CD14-positive monocyte (primary cell): ENCODE measurements at regions not wholly inside any gene's neighbourhood (a gene's known extent, or its start where the extent isn't known, plus 50 kb on each side); places are given as distances from the start of the nearest gene placed in this dataset.

Experiments
- DNase-seq, 3 donors: peaks; one replicate each; pipeline ENCODE4 v3.0.0-alpha.2; 2011 to 2022
- H2AFZ ChIP-seq: 2 replicates; pipeline ENCODE4 v1.6.0; 2012; ENCODE audit warnings: mild to moderate bottlenecking, low read depth, low read length, inconsistent platforms; ENCODE audit not compliant: insufficient read depth, poor library complexity, severe bottlenecking
- H3K27ac ChIP-seq, 2 donors: 1 replicate in 1 of 2; 2 replicates in 1 of 2; pipeline ENCODE4 v1.5.1; 2012 to 2013; ENCODE audit warnings: low read length in 2 of 2, control low read depth in 1 of 2, inconsistent platforms in 1 of 2, low read depth in 1 of 2, mild to moderate bottlenecking in 1 of 2
- H3K27me3 ChIP-seq, 2 donors: one replicate each; pipeline versions ENCODE4 v1.6.0 to v1.6.1; 2011 to 2013; ENCODE audit warnings: low read length in 2 of 2; ENCODE audit not compliant: control insufficient read depth in 2 of 2, insufficient read depth in 2 of 2
- H3K36me3 ChIP-seq, 2 donors: replicated peaks in 1 of 2; 1 replicate in 1 of 2; 2 replicates in 1 of 2; pipeline versions ENCODE4 v1.5.1 to v1.6.1; 2012 to 2013; ENCODE audit warnings: low read length in 2 of 2, control low read depth in 1 of 2, inconsistent platforms in 1 of 2, mild to moderate bottlenecking in 1 of 2; ENCODE audit not compliant: insufficient read depth in 2 of 2, control insufficient read depth in 1 of 2
- H3K4me1 ChIP-seq, 2 donors: 1 replicate in 1 of 2; 2 replicates in 1 of 2; pipeline versions ENCODE4 v1.5.1 to v1.6.1; 2012 to 2013; ENCODE audit warnings: low read length in 2 of 2, control low read depth in 1 of 2, inconsistent platforms in 1 of 2, mild to moderate bottlenecking in 1 of 2, moderate library complexity in 1 of 2; ENCODE audit not compliant: insufficient read depth in 2 of 2, control insufficient read depth in 1 of 2
- H3K4me2 ChIP-seq: replicated peaks from 2 replicates; pipeline ENCODE3; 2012; ENCODE audit warnings: low read length, moderate library complexity, mild to moderate bottlenecking; ENCODE audit not compliant: poor library complexity, severe bottlenecking; ENCODE audit errors: extremely low read depth
- H3K4me3 ChIP-seq, 3 experiments: fragments of 200-600 bp in 1 of 3; sonication (generic) in 1 of 3; replicated peaks in 1 of 3; 1 replicate in 2 of 3; 2 replicates in 1 of 3; pipeline ENCODE4 v1.5.1; 2011 to 2013; ENCODE audit warnings: low read length in 3 of 3, mild to moderate bottlenecking in 3 of 3, control low read depth in 2 of 3, low read depth in 2 of 3, inconsistent platforms in 1 of 3, moderate library complexity in 1 of 3
- H3K79me2 ChIP-seq: 2 replicates; pipeline ENCODE4 v1.6.0; 2012; ENCODE audit warnings: mild to moderate bottlenecking, control low read depth, inconsistent platforms, low read length, moderate library complexity; ENCODE audit not compliant: insufficient read depth
- H3K9ac ChIP-seq: 2 replicates; pipeline ENCODE4 v1.6.0; 2017; ENCODE audit warnings: low read length, mild to moderate bottlenecking; ENCODE audit not compliant: insufficient read depth, poor library complexity, severe bottlenecking
- H3K9me3 ChIP-seq, 2 donors: replicated peaks in 1 of 2; 1 replicate in 1 of 2; 2 replicates in 1 of 2; pipeline versions ENCODE4 v1.5.1 to v1.6.1; 2012 to 2013; ENCODE audit warnings: low read length in 2 of 2, control low read depth in 1 of 2; ENCODE audit not compliant: control insufficient read depth in 1 of 2, insufficient read depth in 1 of 2
- H4K20me1 ChIP-seq: 2 replicates; pipeline ENCODE4 v1.6.0; 2012; ENCODE audit warnings: mild to moderate bottlenecking, low read length, control low read depth, moderate library complexity; ENCODE audit not compliant: insufficient read depth
- H3K27ac Mint-ChIP-seq, 7 donors: one replicate each; pipeline ENCODE4 v1.8.0; 2020; ENCODE audit warnings: mild to moderate bottlenecking in 7 of 7, mixed read lengths in 7 of 7, moderate library complexity in 6 of 7, inconsistent platforms in 2 of 7
- H3K27me3 Mint-ChIP-seq, 3 donors: one replicate each; pipeline ENCODE4 v1.8.0; 2021 to 2022; ENCODE audit warnings: low read depth in 3 of 3, mild to moderate bottlenecking in 3 of 3, mixed read lengths in 3 of 3, moderate library complexity in 3 of 3, inconsistent platforms in 1 of 3
- H3K36me3 Mint-ChIP-seq, 2 donors: one replicate each; pipeline ENCODE4 v1.8.0; 2020; ENCODE audit warnings: mixed read lengths in 2 of 2, inconsistent platforms in 1 of 2, mild to moderate bottlenecking in 1 of 2
- H3K4me1 Mint-ChIP-seq: one replicate; pipeline ENCODE4 v1.8.0; 2020; ENCODE audit warnings: mild to moderate bottlenecking, mixed read lengths
- H3K4me3 Mint-ChIP-seq, 2 donors: one replicate each; pipeline ENCODE4 v1.8.0; 2020; ENCODE audit warnings: mild to moderate bottlenecking in 2 of 2, mixed read lengths in 2 of 2, moderate library complexity in 1 of 2
- H3K9me3 Mint-ChIP-seq, 7 donors: one replicate each; pipeline ENCODE4 v1.8.0; 2020 to 2022; ENCODE audit warnings: mixed read lengths in 7 of 7, mild to moderate bottlenecking in 6 of 7, moderate library complexity in 6 of 7, inconsistent platforms in 2 of 7
- CTCF ChIP-seq: fragments of 200-600 bp; IDR thresholded peaks from one replicate; pipeline ENCODE4 v1.8.0; 2022; ENCODE audit warnings: antibody characterized with exemption, mild to moderate bottlenecking
- WGBS: methylation state at CpG from one replicate; pipeline ENCODE4 v1.1.5; 2013; ENCODE audit warnings: missing lambda C conversion rate; ENCODE audit not compliant: insufficient coverage; 5-methylcytosine and 5-hydroxymethylcytosine counted together
- intact Hi-C, 2 donors: fragments of 100-400 bp; cut with micrococcal nuclease; formaldehyde crosslinking; loops; one replicate each; pipeline versions ENCODE4 v1.15.0 to v1.15.1; 2023

- no peaks in the 10 kb centered on the region for H3K36me3 Mint-ChIP-seq
- no peak overlapping the region for H3K4me3 ChIP-seq
- H2AFZ ChIP-seq, result no peak overlapping the region
- H3K36me3 ChIP-seq, result no peaks in the 10 kb centered on the region
- H3K4me2 ChIP-seq, result no peak overlapping the region
- H3K4me1 ChIP-seq, result no peaks in the 10 kb centered on the region
- H3K9ac ChIP-seq, result no peak overlapping the region
- TF ChIP-seq CTCF, result no peak
- H3K27me3 Mint-ChIP-seq, result peaks cover 3 to 7% (median 3%) of the 10 kb centered on the region in 3 donors
- intact Hi-C loops, result no loop called here
- H4K20me1 ChIP-seq, result no peaks in the 10 kb centered on the region
- H3K4me3 Mint-ChIP-seq, result no peak overlapping the region
- H3K9me3 Mint-ChIP-seq, result peaks cover 0 to 8% (median 2%) of the 10 kb centered on the region in 7 donors
- no peak for DNase-seq
- H3K27ac ChIP-seq, result no peak overlapping the region
- no peak overlapping the region for H3K27ac Mint-ChIP-seq
- H3K4me1 Mint-ChIP-seq, result no peaks in the 10 kb centered on the region
- 87% methylated on average over 8 of the region's 8 CpGs for WGBS
- no peaks in the 10 kb centered on the region for H3K9me3 ChIP-seq
- H3K79me2 ChIP-seq, result no peaks in the 10 kb centered on the region
- no peaks in the 10 kb centered on the region for H3K27me3 ChIP-seq
These were observed 224.6 kb downstream of the SYK start for GRCh38 chr9:91026266-91026665.

GRCh38 chr9:91027005-91027404 lies 225.4 kb downstream of the SYK start:
- Histone ChIP-seq H3K9ac (no peak overlapping the region), H3K27ac (no peak overlapping the region), H3K4me2 (no peak overlapping the region), H3K4me3 (no peak overlapping the region), H3K79me2 (no peaks in the 10 kb centered on the region), H3K36me3 (no peaks in the 10 kb centered on the region), H4K20me1 (no peaks in the 10 kb centered on the region), H2AFZ (no peak overlapping the region), H3K27me3 (no peaks in the 10 kb centered on the region), H3K4me1 (no peaks in the 10 kb centered on the region), H3K9me3 (no peaks in the 10 kb centered on the region)
- no peak overlapping the region for H3K27ac Mint-ChIP-seq
- peaks cover 3 to 7% (median 5%) of the 10 kb centered on the region in 3 donors for H3K27me3 Mint-ChIP-seq
- H3K36me3 Mint-ChIP-seq, result no peaks in the 10 kb centered on the region
- intact Hi-C loops, result no loop called here
- no peak overlapping the region for H3K4me3 Mint-ChIP-seq
- 100% methylated on average over 2 of the region's 3 CpGs for WGBS
- DNase-seq, result no peak
- H3K4me1 Mint-ChIP-seq, result no peaks in the 10 kb centered on the region
- TF ChIP-seq CTCF, result no peak
- H3K9me3 Mint-ChIP-seq, result peaks cover 0 to 8% (median 2%) of the 10 kb centered on the region in 7 donors
